Stimulated activated effector memory CD8-positive, alpha-beta T cell treated with anti-CD3 and anti-CD28 coated beads, Interleukin-12 subunit alpha, Interleukin-12 subunit beta, amount 100 ng/mL, for 72 hours (primary cell): ENCODE measurements at regions not wholly inside any gene's neighbourhood (a gene's known extent, or its start where the extent isn't known, plus 50 kb on each side); places are given as distances from the start of the nearest gene placed in this dataset.

Experiments used
- ATAC-seq: fragments of 150-1000 bp; cut with Tn5 transposase; 2 replicates; pipeline ENCODE4 v1.10.0; 2021
- DNase-seq, 2 donors: peaks; one replicate each; pipeline ENCODE4 v3.0.0; 2021 to 2022; ENCODE audit warnings: low spot score in 2 of 2
- H3K27ac Mint-ChIP-seq: one replicate; pipeline ENCODE4 v1.8.0; 2022; ENCODE audit warnings: mild to moderate bottlenecking, mixed read lengths
- H3K36me3 Mint-ChIP-seq: one replicate; pipeline ENCODE4 v1.8.0; 2022; ENCODE audit warnings: mild to moderate bottlenecking, mixed read lengths
- H3K4me1 Mint-ChIP-seq: one replicate; pipeline ENCODE4 v1.8.0; 2022; ENCODE audit warnings: mixed read lengths
- H3K4me3 Mint-ChIP-seq: one replicate; pipeline ENCODE4 v1.8.0; 2022; ENCODE audit warnings: mild to moderate bottlenecking, mixed read lengths
- H3K9me3 Mint-ChIP-seq: one replicate; pipeline ENCODE4 v1.8.0; 2022; ENCODE audit warnings: mixed read lengths

GRCh38 chr12:46921048-46921763 is 95.4 kb upstream of the SLC38A4 start:
- DNase-seq (no peak), ATAC-seq (no peak)
- no peaks in the 10 kb centered on the region for H3K4me1 Mint-ChIP-seq
- no peak overlapping the region for H3K27ac Mint-ChIP-seq
- no peaks in the 10 kb centered on the region for H3K9me3 Mint-ChIP-seq
- no peak overlapping the region for H3K4me3 Mint-ChIP-seq
- no peaks in the 10 kb centered on the region for H3K36me3 Mint-ChIP-seq

DNA sequence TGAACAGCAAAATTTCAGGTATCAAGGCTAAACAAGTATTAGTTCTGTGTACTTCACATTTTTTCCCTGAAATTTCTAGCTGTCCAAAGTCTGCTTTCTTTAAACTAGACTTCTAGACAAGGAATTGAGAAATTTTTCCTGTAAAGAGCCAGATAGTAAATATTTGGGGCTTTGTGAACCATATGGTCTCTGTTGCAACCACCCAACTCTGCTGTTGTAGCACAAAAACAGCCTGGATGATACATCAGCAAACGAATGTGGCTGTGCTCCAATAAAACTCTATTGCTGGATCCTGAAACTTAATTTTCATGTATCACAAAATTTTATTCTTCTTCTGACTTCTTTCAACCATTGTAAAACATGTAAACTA is 96.0 kb upstream of the SLC38A4 start:
- H3K9me3 Mint-ChIP-seq = no peaks in the 10 kb centered on the region
- ATAC-seq = no peak
- no peak overlapping the region for H3K27ac Mint-ChIP-seq
- H3K36me3 Mint-ChIP-seq = no peaks in the 10 kb centered on the region
- H3K4me3 Mint-ChIP-seq = no peak overlapping the region
- DNase-seq = no peak
- no peaks in the 10 kb centered on the region for H3K4me1 Mint-ChIP-seq

DNA sequence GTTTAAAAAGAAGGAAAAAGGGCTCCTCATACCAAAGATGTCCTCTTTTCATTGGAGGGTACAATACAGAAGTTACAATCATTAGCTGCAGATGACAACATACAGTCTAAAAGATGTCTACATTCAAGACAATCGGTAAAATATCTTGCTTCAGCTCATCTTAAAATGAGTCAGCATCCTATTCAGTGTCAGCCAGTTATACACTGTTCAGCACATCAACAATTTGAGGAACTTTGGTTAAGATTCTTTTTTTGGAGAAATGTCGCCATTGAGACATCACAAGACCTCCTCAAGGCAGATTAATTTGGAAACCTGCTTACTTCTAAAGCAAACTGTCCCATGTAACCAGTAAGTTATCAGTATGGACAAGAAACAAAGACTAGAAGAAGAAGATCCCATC is 100.7 kb upstream of the SLC38A4 start:
- DNase-seq = no peak
- no peaks in the 10 kb centered on the region for H3K9me3 Mint-ChIP-seq
- ATAC-seq = no peak
- no peak overlapping the region for H3K27ac Mint-ChIP-seq
- no peak overlapping the region for H3K4me3 Mint-ChIP-seq
- no peaks in the 10 kb centered on the region for H3K4me1 Mint-ChIP-seq
- H3K36me3 Mint-ChIP-seq = no peaks in the 10 kb centered on the region

- H3K4me1 Mint-ChIP-seq = no peaks in the 10 kb centered on the region
- no peak for ATAC-seq
- H3K9me3 Mint-ChIP-seq = no peaks in the 10 kb centered on the region
- no peaks in the 10 kb centered on the region for H3K36me3 Mint-ChIP-seq
- no peak overlapping the region for H3K27ac Mint-ChIP-seq
- no peak overlapping the region for H3K4me3 Mint-ChIP-seq
- no peak for DNase-seq
Measured at GRCh38 chr12:46930101-46930500, 104.3 kb upstream of the SLC38A4 start.

GRCh38 chr12:46933947-46934346 is 108.2 kb upstream of the SLC38A4 start:
- H3K9me3 Mint-ChIP-seq = no peaks in the 10 kb centered on the region
- H3K36me3 Mint-ChIP-seq = no peaks in the 10 kb centered on the region
- no peaks in the 10 kb centered on the region for H3K4me1 Mint-ChIP-seq
- no peak for DNase-seq
- ATAC-seq = no peak
- H3K27ac Mint-ChIP-seq = no peak overlapping the region
- no peak overlapping the region for H3K4me3 Mint-ChIP-seq

- ATAC-seq (no peak), DNase-seq (no peak)
Measured at GRCh38 chr12:46934374-46935111, 108.7 kb upstream of the SLC38A4 start.

DNA sequence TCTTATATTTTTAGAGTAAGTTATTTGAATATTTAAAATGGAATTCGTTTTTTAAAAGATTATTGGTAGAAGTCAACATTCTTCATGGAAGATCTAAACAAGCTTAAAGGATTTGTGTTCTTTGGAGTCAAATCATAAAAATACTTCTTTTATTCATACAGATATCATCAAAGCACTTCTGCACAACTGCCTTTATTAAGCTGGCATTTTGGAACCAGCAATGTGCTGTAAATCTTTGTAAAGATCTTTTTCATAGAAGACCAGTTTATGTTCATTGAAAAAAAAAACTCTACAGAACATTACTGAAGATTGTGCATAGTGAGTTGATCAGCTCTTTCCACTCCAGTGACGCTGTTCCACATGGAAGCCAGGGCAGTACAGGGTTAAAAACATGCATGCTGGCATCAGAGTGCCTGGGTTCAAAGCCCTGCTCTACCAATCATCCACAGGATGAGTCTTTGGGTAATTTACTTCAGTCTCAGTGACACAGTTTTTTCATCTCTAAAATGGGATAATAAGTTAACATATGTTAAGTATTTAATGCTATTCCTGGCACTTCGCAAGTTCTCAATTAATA is 109.6 kb upstream of the SLC38A4 start:
- H3K36me3 Mint-ChIP-seq = no peaks in the 10 kb centered on the region
- H3K27ac Mint-ChIP-seq = no peak overlapping the region
- no peak for ATAC-seq
- H3K4me3 Mint-ChIP-seq = no peak overlapping the region
- H3K9me3 Mint-ChIP-seq = no peaks in the 10 kb centered on the region
- H3K4me1 Mint-ChIP-seq = no peaks in the 10 kb centered on the region
- DNase-seq = no peak

More at GRCh38 chr12:46934374-46935111, 108.7 kb upstream of the SLC38A4 start:
- Mint-ChIP-seq H3K4me1 (no peaks in the 10 kb centered on the region), H3K9me3 (no peaks in the 10 kb centered on the region), H3K36me3 (no peaks in the 10 kb centered on the region), H3K27ac (no peak overlapping the region), H3K4me3 (no peak overlapping the region)

DNA sequence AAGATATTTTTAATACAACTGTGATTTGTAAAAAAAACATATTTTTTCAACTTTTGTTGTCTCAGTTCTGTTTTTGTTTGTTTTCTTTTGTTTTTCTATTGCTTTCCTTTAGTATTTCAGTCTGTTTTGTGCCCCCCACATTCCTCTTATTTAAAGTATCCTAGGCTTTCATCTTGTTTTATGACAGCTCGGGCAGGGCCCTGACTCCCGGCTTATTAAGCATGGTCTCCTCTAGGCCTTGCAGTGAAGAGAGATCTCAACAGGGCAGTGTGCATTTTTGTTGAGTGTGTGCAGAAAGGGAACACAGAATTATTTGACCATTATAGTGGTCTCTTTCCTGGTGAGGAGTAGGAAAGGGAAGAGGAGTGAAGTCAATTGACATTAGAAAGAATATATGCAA is 110.2 kb upstream of the SLC38A4 start:
- H3K4me1 Mint-ChIP-seq = no peaks in the 10 kb centered on the region

GRCh38 chr12:46938071-46938678 is 112.4 kb upstream of the SLC38A4 start:
- H3K9me3 Mint-ChIP-seq = no peaks in the 10 kb centered on the region
- DNase-seq (no peak), ATAC-seq (no peak)

More for the DNA sequence above, 110.2 kb upstream of the SLC38A4 start:
- DNase-seq = no peak
- no peak overlapping the region for H3K4me3 Mint-ChIP-seq
- no peaks in the 10 kb centered on the region for H3K9me3 Mint-ChIP-seq
- no peak for ATAC-seq
- no peak overlapping the region for H3K27ac Mint-ChIP-seq
- H3K36me3 Mint-ChIP-seq = no peaks in the 10 kb centered on the region

DNA sequence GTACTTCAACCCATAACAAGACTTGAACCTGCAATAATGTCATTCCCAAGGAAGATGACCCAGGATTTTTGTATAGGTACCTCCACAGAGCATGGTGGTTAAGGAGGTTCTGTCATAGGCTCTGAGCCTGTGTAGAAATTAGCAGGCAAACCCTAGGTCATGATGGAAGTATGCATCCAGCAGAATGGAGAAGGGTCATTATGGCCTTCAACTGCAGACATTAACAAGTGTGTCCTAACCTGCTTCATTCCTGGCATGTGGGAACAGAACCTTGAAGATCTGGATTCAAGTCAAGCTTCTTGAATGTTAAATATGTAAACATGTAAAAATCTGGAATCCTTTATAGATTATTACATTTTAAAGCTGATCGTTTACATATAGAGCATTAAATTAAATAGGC is 116.2 kb upstream of the SLC38A4 start:
- H3K9me3 Mint-ChIP-seq = no peaks in the 10 kb centered on the region

More at GRCh38 chr12:46938071-46938678, 112.4 kb upstream of the SLC38A4 start:
- Mint-ChIP-seq H3K4me3 (no peak overlapping the region), H3K4me1 (no peaks in the 10 kb centered on the region), H3K27ac (no peak overlapping the region), H3K36me3 (no peaks in the 10 kb centered on the region)

DNA sequence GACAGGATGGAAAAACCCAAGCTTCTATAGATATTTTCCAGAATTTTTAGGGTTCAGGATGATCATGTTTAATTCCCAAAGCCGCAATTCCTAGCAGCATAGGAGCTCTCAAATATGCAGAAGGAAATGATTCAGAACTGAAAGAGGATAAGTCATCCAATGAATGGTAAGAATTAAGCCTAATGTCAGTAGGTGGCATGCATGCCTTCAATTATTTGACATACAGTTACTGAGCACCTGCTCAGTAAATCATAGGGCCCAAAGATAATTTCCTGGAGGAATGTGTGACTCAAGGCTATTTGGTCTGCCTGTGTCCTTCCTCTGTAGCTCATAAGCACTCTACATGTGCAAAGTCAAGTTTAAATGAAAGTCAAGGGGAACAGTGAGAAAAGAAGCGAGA is 116.8 kb upstream of the SLC38A4 start:
- Mint-ChIP-seq H3K27ac (no peak overlapping the region), H3K4me3 (no peak overlapping the region), H3K4me1 (no peaks in the 10 kb centered on the region), H3K9me3 (no peaks in the 10 kb centered on the region), H3K36me3 (no peaks in the 10 kb centered on the region)
- ATAC-seq (no peak), DNase-seq (no peak)

More for the DNA sequence above, 116.2 kb upstream of the SLC38A4 start:
- no peak overlapping the region for H3K4me3 Mint-ChIP-seq
- no peaks in the 10 kb centered on the region for H3K36me3 Mint-ChIP-seq
- no peak for DNase-seq
- H3K4me1 Mint-ChIP-seq = no peaks in the 10 kb centered on the region
- ATAC-seq = no peak
- no peak overlapping the region for H3K27ac Mint-ChIP-seq

DNA sequence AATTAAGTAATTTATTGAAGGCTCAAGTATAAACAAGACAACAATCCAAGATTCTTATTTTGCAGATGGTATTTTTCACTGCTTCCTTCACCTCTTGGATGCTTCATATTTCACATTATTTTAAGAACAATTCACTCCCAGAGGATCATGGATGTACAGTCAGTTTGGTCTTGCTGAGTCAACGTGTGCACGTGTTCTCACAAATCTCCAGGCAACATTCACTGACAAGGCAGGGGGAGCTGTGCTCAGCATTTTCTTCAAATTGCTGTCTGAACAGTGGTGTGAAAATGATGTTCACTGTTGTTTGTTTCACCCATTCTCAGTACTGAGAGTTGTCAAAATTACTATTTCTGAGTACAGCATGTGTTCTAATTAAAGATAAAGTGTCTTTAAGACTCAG is 118.3 kb upstream of the SLC38A4 start:
- Mint-ChIP-seq H3K27ac (no peak overlapping the region), H3K9me3 (no peaks in the 10 kb centered on the region), H3K4me1 (no peaks in the 10 kb centered on the region), H3K4me3 (no peak overlapping the region), H3K36me3 (no peaks in the 10 kb centered on the region)
- ATAC-seq = no peak
- DNase-seq = no peak

DNA sequence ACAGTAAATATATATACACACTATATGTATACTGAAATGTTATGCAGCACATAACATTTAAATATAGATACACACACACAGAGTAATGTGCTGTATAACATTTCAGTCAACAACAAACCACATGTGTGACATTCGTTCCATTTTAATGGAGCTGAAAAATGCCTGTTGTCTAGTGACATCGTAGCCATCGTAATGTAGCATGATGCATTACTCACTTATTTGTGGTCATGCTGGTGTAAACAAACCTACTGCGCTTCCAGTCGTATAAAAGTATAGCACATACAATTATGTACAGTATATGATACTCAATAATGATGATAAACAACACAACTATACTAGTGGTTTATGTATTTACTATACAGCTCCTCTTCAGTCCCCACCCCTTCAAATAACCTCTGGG is 119.0 kb upstream of the SLC38A4 start:
- no peaks in the 10 kb centered on the region for H3K9me3 Mint-ChIP-seq
- DNase-seq (no peak), ATAC-seq (no peak)
- no peaks in the 10 kb centered on the region for H3K36me3 Mint-ChIP-seq
- H3K4me3 Mint-ChIP-seq = no peak overlapping the region
- no peaks in the 10 kb centered on the region for H3K4me1 Mint-ChIP-seq
- H3K27ac Mint-ChIP-seq = no peak overlapping the region

- H3K4me1 Mint-ChIP-seq = no peaks in the 10 kb centered on the region
- H3K9me3 Mint-ChIP-seq = no peaks in the 10 kb centered on the region
- DNase-seq (no peak), ATAC-seq (no peak)
- no peak overlapping the region for H3K27ac Mint-ChIP-seq
- H3K4me3 Mint-ChIP-seq = no peak overlapping the region
- H3K36me3 Mint-ChIP-seq = no peaks in the 10 kb centered on the region
Measured at GRCh38 chr12:46945591-46945990, 119.8 kb upstream of the SLC38A4 start.

DNA sequence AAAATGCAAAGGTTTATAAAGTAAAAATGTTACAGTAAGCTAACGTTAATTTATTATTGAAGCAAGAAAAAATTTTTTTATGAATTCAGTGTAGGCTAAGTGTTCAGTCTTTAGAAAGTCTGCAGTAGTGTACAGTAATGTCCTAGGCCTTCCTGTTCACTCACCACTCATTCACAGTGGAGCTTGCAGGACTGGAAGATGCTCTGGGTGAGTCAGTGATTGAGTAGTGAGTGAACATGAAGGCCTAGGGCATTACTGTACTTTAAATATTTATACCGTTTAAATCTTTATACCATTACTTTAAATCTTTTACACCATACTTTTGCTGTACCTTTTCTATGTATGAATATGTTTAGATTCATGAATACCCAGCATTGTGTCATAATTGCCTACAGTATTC is 120.3 kb upstream of the SLC38A4 start:
- ATAC-seq (no peak), DNase-seq (no peak)
- H3K36me3 Mint-ChIP-seq = no peaks in the 10 kb centered on the region
- H3K4me3 Mint-ChIP-seq = no peak overlapping the region
- no peaks in the 10 kb centered on the region for H3K9me3 Mint-ChIP-seq
- H3K4me1 Mint-ChIP-seq = no peaks in the 10 kb centered on the region
- no peak overlapping the region for H3K27ac Mint-ChIP-seq
